Panc1 (cell line): ENCODE measurements at regions not wholly inside any gene's neighbourhood (a gene's known extent, or its start where the extent isn't known, plus 50 kb on each side); places are given as distances from the start of the nearest gene placed in this dataset.

ENCODE experiments used
- ATAC-seq: fragments of 200-7000 bp; cut with Tn5 transposase; 2 replicates; pipeline ENCODE4 v1.9.1; 2020; ENCODE audit warnings: mild to moderate bottlenecking, moderate library complexity
- BruUV-seq: library from RNA; stranded (reverse); fragments of 400-500 nt; replicated peaks from 2 replicates; lab custom pipeline; 2021; lab: Mats Ljungman, UMichigan
- CTCF ChIA-PET: fragments of 300-600 bp; sonication (Branson Sonifier 250); formaldehyde crosslinking; loops from one replicate; lab custom pipeline; 2022; ENCODE audit warnings: antibody characterized with exemption; lab: Charles Lee
- POLR2A ChIA-PET: fragments of 300-600 bp; sonication (Branson Sonifier 250); formaldehyde crosslinking; loops from one replicate; lab custom pipeline; 2022; ENCODE audit warnings: antibody characterized with exemption; lab: Charles Lee
- DNase-seq: peaks from one replicate; pipeline ENCODE4 v3.0.0-alpha.2; 2010; ENCODE audit warnings: low read depth, low spot score
- H3K27ac ChIP-seq: 2 replicates; pipeline ENCODE4 v1.5.1; 2011; ENCODE audit warnings: mild to moderate bottlenecking, low read length, inconsistent platforms
- H3K27me3 ChIP-seq: fragments of 200-500 bp; sonication (Bioruptor generic); 2 replicates; pipeline ENCODE4 v1.6.0; 2014; ENCODE audit warnings: low read length, inconsistent platforms; ENCODE audit not compliant: control insufficient read depth, insufficient read depth
- H3K36me3 ChIP-seq: fragments of 200-500 bp; sonication (Bioruptor generic); 2 replicates; pipeline ENCODE4 v1.5.1; 2014; ENCODE audit warnings: inconsistent platforms, mild to moderate bottlenecking, low read length, moderate library complexity; ENCODE audit not compliant: control insufficient read depth, insufficient read depth
- H3K4me1 ChIP-seq: 2 replicates; pipeline ENCODE4 v1.5.1; 2011; ENCODE audit warnings: inconsistent platforms, mild to moderate bottlenecking, low read length, moderate library complexity; ENCODE audit not compliant: control insufficient read depth, insufficient read depth
- H3K4me3 ChIP-seq, 2 experiments: 2 replicates each; pipeline ENCODE4 v1.5.1; 2011 to 2012; ENCODE audit warnings: low read depth in 2 of 2, low read length in 2 of 2, mild to moderate bottlenecking in 2 of 2, inconsistent platforms in 1 of 2, moderate library complexity in 1 of 2
- H3K9me3 ChIP-seq: fragments of 200-500 bp; sonication (Bioruptor generic); 2 replicates; pipeline ENCODE4 v1.5.1; 2014; ENCODE audit warnings: low read depth, mild to moderate bottlenecking, inconsistent platforms, low read length, moderate library complexity; ENCODE audit not compliant: control insufficient read depth, insufficient read depth
- POLR2AphosphoS5 ChIP-seq: IDR thresholded peaks from 2 replicates; pipeline ENCODE4 v1.6.1; 2012; ENCODE audit warnings: mild to moderate bottlenecking, low read depth, low read length, moderate library complexity
- SIN3A ChIP-seq: IDR thresholded peaks from 2 replicates; pipeline ENCODE4 v1.6.1; 2012; ENCODE audit warnings: low read depth, mild to moderate bottlenecking, low read length, moderate library complexity, borderline replicate concordance; ENCODE audit not compliant: insufficient read depth
- TCF7L2 ChIP-seq: IDR thresholded peaks from 2 replicates; pipeline ENCODE4 v1.6.1; 2011; ENCODE audit warnings: mild to moderate bottlenecking, low read depth, low read length, inconsistent platforms
- in situ Hi-C: cut with HindIII; loops from 2 replicates; pipeline ENCODE4 v1.10.0; 2016; ENCODE audit warnings: low sequenced_read_pairs, low pct_unique_long_range_greater_than_20kb
- intact Hi-C: fragments of 100-400 bp; cut with micrococcal nuclease; formaldehyde crosslinking; loops from one replicate; pipeline ENCODE4 v1.10.0; 2022; ENCODE audit not compliant: unreplicated experiment
- TF ChIP-seq, protein P1 (sequence below), 2 experiments: IDR thresholded peaks; 2 replicates each; pipeline ENCODE4 v1.6.1; 2011 to 2012; ENCODE audit warnings: low read depth in 2 of 2, control low read depth in 1 of 2, low read length in 1 of 2, mild to moderate bottlenecking in 1 of 2, moderate library complexity in 1 of 2; ENCODE audit not compliant: insufficient read depth in 1 of 2
- TF ChIP-seq, protein P2 (sequence below): fragments of 450-650 bp; IDR thresholded peaks from 2 replicates; pipeline ENCODE4 v1.5.1; 2017; ENCODE audit warnings: mild to moderate bottlenecking

DNA sequence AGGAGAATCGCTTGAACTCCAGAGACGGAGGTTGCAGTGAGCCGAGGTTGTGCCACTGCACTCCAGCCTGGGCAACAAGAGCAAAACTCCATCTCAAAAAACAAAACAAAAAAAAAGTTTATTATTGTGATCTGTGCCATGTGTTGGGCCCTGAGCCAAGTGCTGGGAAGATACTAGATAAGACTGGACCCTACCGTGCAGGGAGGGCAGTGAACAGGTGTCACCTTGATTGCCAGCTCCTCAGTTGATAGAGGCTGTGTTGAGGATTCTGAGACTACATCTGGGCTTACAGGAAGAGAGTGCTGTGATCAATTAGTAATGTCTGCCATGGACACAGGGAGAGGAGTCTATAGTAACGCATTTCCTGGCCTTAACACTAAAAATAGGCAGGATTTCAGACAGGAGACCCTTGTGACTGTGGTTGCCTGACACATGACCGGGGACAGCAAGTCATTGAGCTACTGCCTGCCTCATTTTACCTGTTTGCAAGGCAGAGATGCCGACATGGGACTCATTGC is 201.5 kb downstream of the C9orf50 start:
- ChIA-PET CTCF (no interaction called here), POLR2A (no interaction called here)
- peaks cover 28% of the 10 kb centered on the region for H3K4me1 ChIP-seq
- no peak for TF ChIP-seq TCF7L2
- TF ChIP-seq, protein P1, sequence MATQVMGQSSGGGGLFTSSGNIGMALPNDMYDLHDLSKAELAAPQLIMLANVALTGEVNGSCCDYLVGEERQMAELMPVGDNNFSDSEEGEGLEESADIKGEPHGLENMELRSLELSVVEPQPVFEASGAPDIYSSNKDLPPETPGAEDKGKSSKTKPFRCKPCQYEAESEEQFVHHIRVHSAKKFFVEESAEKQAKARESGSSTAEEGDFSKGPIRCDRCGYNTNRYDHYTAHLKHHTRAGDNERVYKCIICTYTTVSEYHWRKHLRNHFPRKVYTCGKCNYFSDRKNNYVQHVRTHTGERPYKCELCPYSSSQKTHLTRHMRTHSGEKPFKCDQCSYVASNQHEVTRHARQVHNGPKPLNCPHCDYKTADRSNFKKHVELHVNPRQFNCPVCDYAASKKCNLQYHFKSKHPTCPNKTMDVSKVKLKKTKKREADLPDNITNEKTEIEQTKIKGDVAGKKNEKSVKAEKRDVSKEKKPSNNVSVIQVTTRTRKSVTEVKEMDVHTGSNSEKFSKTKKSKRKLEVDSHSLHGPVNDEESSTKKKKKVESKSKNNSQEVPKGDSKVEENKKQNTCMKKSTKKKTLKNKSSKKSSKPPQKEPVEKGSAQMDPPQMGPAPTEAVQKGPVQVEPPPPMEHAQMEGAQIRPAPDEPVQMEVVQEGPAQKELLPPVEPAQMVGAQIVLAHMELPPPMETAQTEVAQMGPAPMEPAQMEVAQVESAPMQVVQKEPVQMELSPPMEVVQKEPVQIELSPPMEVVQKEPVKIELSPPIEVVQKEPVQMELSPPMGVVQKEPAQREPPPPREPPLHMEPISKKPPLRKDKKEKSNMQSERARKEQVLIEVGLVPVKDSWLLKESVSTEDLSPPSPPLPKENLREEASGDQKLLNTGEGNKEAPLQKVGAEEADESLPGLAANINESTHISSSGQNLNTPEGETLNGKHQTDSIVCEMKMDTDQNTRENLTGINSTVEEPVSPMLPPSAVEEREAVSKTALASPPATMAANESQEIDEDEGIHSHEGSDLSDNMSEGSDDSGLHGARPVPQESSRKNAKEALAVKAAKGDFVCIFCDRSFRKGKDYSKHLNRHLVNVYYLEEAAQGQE (IDR thresholded peaks at IDR 0.05; ENCODE audit: insufficient read depth in 1 of 2, low read depth in 2 of 2, low read length in 1 of 2): no peak
- no peak for ATAC-seq
- no peaks in the 10 kb centered on the region for H3K36me3 ChIP-seq
- intact Hi-C loops (loop anchor here (10.0 kb wide), 1 partner anchor 65 kb away; no protein-coding TSS in a partner anchor), in situ Hi-C loops (no loop called here)
- H3K4me3 ChIP-seq: no peak overlapping the region
- no peaks in the 10 kb centered on the region for H3K9me3 ChIP-seq
- peak overlapping the region; percentile 45 for H3K27ac ChIP-seq
- no TSS peak for BruUV-seq
- H3K27me3 ChIP-seq: no peaks in the 10 kb centered on the region
- DNase-seq: no peak

DNA sequence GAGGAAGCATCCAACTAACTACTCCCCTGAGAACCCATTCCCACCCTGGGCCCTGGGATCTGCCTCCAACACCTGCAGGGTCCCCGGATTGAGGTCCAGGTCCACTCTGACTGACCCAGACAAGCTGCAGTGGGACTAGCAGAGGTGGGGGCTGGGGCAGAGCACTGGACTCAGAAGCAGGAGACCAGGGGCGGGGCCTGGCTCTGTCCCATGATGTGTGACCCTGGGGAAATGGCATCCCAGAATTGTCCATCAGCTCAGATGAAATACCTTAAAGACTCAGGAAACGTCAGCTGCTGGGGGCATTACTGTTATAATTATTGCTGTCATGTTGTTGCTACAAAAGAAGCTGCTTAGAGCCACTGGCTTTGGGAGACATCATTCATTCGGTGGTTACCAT is 202.4 kb downstream of the C9orf50 start:
- POLR2A ChIA-PET: no interaction called here
- no peak for DNase-seq
- peaks cover 34% of the 10 kb centered on the region for H3K4me1 ChIP-seq
- H3K27ac ChIP-seq: peak overlapping the region; percentile 82; the same call in 1 of the 2 replicates
- CTCF ChIA-PET: interaction anchor here (0.6 kb wide), 1 partner anchor 41 kb away, joined by 4 read pairs; no protein-coding TSS in a partner anchor
- in situ Hi-C loops (no loop called here), intact Hi-C loops (loop anchor here (10.0 kb wide), 1 partner anchor 66 kb away; no protein-coding TSS in a partner anchor)
- no TSS peak for BruUV-seq
- H3K4me3 ChIP-seq: no peak overlapping the region
- no peaks in the 10 kb centered on the region for H3K27me3 ChIP-seq
- TF ChIP-seq, protein P2, sequence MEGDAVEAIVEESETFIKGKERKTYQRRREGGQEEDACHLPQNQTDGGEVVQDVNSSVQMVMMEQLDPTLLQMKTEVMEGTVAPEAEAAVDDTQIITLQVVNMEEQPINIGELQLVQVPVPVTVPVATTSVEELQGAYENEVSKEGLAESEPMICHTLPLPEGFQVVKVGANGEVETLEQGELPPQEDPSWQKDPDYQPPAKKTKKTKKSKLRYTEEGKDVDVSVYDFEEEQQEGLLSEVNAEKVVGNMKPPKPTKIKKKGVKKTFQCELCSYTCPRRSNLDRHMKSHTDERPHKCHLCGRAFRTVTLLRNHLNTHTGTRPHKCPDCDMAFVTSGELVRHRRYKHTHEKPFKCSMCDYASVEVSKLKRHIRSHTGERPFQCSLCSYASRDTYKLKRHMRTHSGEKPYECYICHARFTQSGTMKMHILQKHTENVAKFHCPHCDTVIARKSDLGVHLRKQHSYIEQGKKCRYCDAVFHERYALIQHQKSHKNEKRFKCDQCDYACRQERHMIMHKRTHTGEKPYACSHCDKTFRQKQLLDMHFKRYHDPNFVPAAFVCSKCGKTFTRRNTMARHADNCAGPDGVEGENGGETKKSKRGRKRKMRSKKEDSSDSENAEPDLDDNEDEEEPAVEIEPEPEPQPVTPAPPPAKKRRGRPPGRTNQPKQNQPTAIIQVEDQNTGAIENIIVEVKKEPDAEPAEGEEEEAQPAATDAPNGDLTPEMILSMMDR: no peak
- TF ChIP-seq, protein P1 (IDR thresholded peaks at IDR 0.05; ENCODE audit: insufficient read depth in 1 of 2, low read depth in 2 of 2, low read length in 1 of 2): no peak
- TF ChIP-seq TCF7L2 (no peak), POLR2AphosphoS5 (no peak), SIN3A (no peak)
- ATAC-seq: no peak
- no peaks in the 10 kb centered on the region for H3K36me3 ChIP-seq
- H3K9me3 ChIP-seq: no peaks in the 10 kb centered on the region
